Hindlimb muscle (tissue), 1 donor: ENCODE measurements at regions not wholly inside any gene's neighbourhood (a gene's known extent, or its start where the extent isn't known, plus 50 kb on each side); places are given as distances from the start of the nearest gene placed in this dataset.
"Not testable (repeated sequence)": the region's sequence is repeated elsewhere in the genome, so short reads cannot be mapped to it uniquely, and the experiment has no call there.

Experiments
- DNase-seq: peaks from one replicate; pipeline ENCODE4 v3.0.0-alpha.2; 2013

GRCh38 chr2:226467221-226467620, 332.4 kb downstream of the IRS1 start:
- DNase-seq, result no peak

DNA sequence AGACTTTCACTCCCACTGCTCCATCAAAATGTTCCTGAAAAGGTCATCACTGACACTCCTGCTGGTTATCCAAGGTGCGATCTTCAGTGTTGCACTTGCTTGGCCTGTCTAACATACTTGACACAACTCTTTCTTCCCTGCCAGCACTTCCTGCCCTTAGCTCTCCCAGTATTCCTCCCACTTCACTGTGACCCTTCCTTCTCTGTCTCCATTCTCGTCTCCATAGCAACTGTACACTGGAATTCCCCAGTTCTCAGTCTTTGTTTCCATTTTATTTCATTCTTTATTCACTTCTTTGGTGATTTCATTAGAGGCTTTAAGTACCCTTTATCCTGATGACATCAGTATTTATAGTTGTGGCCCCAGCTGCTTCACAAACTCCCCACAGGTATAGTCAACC, 333.0 kb downstream of the IRS1 start:
- DNase-seq, result no peak

GRCh38 chr2:226466124-226466523, 333.5 kb downstream of the IRS1 start:
- no peak for DNase-seq

- DNase-seq, result no peak
Measured at GRCh38 chr2:226464380-226464779, 335.2 kb downstream of the IRS1 start.

DNA sequence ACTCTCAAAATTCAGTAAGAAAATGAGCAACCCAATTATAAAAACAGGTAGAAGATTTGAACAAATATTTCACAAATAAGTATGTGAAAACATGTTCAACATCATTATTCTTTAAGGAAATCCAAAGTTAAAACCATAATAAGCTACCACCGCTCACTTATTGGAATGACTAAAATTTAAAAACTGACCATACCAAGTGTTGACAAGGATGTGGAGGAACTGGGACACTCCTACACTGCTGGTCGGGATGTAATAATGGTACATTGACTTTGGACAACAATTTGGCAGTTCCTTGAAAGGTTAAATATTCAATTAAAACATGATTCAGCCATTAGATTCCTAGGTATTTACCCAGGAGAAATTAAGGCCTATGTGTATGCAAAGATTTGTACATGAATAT, 336.5 kb downstream of the IRS1 start:
- DNase-seq, result no peak

- DNase-seq, result no peak
Measured at GRCh38 chr2:226461981-226462380, 337.6 kb downstream of the IRS1 start.

DNA sequence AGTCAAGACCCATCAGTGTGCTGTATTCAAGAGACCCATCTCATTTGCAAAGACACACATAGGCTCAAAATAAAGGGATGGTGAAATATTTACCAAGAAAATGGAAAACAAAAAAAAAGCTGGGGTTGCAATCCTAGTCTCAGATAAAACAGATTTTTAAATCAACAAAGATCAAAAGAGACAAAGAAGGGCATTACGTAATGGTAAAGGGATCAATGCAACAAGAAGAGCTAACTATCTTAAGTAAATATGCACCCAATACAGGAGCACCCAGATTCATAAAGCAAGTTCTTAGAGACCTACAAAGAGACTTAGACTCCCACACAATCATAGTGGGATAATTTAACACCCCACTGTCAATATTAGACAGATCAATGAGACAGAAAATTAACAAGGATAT, 343.5 kb downstream of the IRS1 start:
- not testable (repeated sequence) for DNase-seq

DNA sequence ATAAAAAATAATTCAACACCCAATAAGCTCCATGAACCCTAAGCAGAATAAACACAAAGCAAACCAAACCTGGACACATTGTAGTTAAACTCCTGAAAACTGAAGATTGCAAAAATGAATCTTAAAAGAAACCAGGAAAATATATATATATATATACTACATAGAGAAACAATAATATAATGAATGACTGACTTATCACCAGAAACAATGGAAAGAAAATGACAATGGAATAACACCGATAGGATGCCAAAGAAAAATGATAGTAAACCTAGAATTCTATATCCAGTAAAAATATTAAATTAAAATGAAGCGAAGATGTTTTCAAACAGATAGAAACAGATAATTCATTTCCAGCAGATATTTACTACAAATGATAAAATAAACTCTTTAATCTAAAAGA, 346.9 kb downstream of the IRS1 start:
- no peak for DNase-seq

DNA sequence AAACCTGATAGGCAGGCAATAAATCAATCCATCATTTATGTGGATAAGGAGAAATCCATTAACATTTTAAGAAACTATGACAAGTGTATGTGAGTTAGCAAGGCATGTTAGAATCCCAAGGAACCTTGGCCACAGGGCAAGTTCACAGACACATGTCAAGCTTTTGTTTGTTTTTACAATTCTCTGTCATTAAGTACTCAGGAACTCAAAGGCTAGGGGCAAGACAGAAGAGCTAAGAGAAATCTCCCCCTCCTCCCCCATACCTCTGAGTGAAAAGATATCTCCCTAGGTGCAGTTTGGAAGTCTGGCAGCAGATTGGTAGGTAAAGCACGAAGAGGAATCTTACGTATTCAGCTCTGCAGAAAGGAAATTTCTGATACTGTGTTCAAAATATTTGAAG, 348.1 kb downstream of the IRS1 start:
- DNase-seq, result no peak

- DNase-seq, result no peak
Measured at GRCh38 chr2:226450141-226450540, 349.5 kb downstream of the IRS1 start.

DNA sequence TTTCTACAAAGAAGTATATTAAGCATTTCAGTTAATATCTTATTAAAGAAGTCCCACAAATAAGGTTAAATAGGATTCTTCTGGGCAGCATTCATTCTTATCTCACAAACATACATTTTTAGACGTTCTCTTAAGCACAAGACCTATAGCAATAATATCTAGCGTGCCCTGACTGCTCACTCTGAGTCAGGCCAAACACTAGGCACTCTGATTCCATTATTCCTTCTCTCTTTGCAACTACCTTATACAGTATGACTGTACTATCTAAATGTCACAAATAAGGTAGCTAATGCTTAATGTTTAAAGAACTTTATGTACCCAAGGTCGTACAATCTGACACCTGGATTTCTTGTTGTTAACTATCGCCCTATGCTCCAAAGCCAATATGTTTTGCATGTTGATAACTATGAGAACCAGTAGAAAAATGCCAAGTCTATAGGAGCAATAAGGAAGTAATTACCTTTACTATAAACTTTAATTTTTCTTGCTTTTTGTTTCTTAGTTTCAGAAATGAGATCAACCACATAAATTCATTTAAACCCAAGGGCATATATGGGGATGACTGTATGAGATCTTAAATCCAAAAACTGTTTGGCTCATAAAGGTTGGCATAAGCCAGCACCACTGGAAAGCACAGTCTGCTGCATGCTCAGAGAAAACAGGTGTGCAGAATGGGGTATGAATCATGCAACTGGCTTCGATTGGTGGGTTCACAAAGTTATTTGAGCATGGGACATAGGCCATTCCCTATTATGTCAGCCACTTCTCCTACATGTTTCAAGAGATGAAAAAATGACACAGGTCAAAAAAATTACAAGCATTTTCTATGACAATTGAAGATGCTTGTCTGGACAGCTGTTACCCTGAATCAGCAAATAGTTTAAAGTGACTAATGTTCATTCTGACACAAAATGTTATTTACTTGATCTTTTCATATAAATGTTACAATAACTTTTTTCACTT, 352.0 kb downstream of the IRS1 start:
- DNase-seq, result no peak

- DNase-seq, result no peak
Measured at GRCh38 chr2:226446406-226447001, 353.1 kb downstream of the IRS1 start.

- DNase-seq, result no peak
Measured at GRCh38 chr2:226445216-226445861, 354.3 kb downstream of the IRS1 start.

GRCh38 chr2:226443112-226443511, 356.5 kb downstream of the IRS1 start:
- no peak for DNase-seq

DNA sequence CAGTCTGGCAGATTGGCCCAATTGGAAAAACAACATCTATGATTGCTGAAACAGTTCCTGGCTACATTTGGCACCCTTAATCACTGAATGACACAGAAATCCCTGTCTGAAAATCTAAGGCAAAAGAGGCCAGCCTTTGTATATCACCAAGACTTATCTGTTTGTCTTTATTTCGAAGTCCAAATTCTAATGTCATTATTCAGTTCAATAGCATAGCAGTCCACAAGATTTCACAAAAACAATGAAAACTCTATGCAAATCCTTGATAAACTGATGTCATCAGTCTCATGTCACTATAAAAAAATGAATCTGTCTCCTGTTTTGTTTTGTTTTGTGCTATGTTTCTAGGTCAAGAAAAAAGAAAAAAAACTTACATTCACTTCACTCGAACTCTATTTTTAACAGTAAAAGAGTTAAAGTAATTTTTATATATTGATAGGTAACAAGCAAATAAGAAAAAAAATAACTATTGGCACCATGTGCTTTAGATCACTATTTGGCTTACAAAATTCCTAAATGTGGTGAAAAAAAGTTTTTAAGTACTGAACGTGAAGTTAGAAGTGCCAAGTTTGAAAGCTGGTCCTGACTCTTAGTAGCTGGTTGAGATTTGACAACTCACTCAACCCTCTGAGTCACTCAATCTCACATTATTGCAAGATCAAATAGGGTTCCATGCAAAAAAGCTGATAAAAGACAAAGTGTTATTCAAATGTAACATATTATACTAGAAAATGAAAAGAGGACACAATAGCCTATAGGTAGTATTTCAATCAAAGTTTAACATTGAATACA, 359.3 kb downstream of the IRS1 start:
- no peak for DNase-seq

DNA sequence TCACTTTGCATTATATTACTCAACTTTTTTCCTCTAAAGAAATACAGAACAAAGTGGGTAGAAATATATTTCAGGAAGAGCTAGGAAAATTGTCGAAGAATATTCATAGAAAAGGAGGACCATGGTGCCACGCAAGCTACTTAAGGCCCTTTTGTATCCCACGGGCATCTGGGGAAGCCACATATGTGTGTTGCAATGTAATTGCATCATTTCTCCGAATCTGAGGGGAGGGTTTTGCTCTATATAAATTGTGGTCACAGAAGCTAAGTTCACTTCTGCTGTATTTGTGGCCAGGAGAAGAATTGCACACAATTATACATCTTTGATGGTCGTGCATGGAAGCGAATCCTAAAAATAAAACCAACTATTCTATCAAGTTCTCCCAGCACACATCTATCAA, 360.3 kb downstream of the IRS1 start:
- DNase-seq, result no peak

DNA sequence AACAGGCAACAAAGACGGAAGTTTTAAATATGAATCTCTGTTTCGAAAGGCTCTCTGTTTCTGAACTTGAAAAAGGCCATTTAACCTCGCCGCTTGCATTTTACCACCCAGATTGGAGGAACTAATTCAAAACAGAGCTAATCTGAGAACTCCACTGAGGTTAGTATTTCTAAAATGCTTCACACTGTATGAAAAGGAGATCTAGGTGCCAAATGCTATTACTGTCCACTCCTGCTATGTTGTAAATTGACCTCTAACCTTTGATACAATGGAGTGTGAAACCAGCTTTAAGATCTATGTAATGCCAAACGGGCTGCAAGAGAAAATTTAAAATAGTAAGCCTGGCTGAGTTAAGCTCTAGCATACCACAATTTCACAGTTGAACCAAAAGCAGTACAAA, 364.5 kb downstream of the IRS1 start:
- no peak for DNase-seq

- DNase-seq, result no peak
Measured at GRCh38 chr2:226434702-226435101, 364.9 kb downstream of the IRS1 start.

- no peak for DNase-seq
Measured at GRCh38 chr2:226431288-226431948, 368.2 kb downstream of the IRS1 start.

DNA sequence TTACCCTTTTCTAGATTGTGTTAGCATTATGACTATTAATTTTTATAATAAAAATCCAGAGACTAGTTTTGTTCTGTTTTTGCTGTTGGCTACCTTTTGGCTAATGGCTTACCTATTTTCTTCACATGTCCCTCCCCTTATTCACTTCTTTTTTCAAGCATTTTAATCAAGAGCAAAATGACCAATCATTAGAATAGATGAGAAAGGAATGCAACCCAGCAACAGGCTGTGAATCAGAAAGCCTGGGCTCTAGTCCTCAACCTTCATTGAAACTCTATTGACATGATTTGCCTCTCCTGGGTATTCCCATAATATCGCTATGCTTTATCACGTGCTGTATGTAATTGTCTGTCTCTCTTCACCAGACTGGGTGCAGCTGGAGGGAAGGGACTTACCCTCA, 370.1 kb downstream of the IRS1 start:
- no peak for DNase-seq

DNA sequence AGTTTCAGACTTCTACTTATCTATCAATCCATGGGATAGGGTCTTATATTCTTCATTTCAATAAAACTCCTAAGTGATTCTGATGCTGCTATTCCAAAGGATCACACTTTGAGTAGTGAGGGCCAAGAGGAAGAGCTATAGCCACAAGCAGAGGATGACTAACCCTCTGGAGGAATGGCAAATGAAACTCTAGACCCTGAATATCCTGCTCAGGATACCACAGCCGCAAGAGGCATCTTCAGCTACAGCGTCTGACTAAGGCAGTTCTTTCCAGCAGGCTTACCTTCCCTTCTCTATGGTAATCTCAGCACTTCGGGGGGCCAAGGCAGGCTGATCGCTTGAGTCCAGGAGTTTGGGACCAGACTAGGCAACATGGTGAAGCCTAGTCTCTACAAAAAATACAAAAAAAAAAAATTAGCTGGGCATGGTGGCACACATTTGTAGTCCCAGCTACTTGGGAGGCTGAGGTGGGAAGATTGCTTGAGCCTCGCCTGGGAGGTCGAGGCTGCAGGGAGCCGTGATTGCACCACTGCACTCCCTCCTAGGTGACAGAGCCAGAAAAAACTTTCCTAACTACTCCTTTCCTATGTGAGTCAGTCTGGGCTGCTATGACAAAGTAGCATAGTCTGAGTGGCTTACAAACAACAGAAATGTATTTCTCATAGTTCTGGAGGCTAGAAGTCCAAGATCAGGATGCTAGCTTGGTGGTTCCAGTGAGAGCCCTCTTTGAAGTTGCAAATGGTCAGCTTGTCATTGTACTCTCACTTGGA, 371.9 kb downstream of the IRS1 start:
- DNase-seq, result no peak
